Hepatocyte (in vitro differentiated cells): ENCODE measurements at regions not wholly inside any gene's neighbourhood (a gene's known extent, or its start where the extent isn't known, plus 50 kb on each side); places are given as distances from the start of the nearest gene placed in this dataset.
"Not testable (repeated sequence)": the region's sequence is repeated elsewhere in the genome, so short reads cannot be mapped to it uniquely, and the experiment has no call there.

ENCODE experiments used
- DNase-seq: peaks from one replicate; pipeline ENCODE4 v3.0.0-alpha.2; 2016; ENCODE audit warnings: low spot score
- H2AFZ ChIP-seq: fragments of 200-600 bp; sonication (generic); 2 replicates; pipeline ENCODE4 v1.6.0; 2016; ENCODE audit warnings: antibody characterized with exemption, mild to moderate bottlenecking
- H3K27ac ChIP-seq: fragments of 200-600 bp; sonication (generic); 2 replicates; pipeline ENCODE4 v1.5.1; 2016; ENCODE audit warnings: mild to moderate bottlenecking
- H3K27me3 ChIP-seq: fragments of 200-600 bp; sonication (generic); 2 replicates; pipeline ENCODE4 v1.6.1; 2016
- H3K36me3 ChIP-seq: fragments of 200-600 bp; sonication (generic); replicated peaks from 2 replicates; pipeline ENCODE4 v1.5.1; 2016; ENCODE audit warnings: low read depth; ENCODE audit not compliant: insufficient read depth
- H3K4me1 ChIP-seq: fragments of 200-600 bp; sonication (generic); 2 replicates; pipeline ENCODE4 v1.5.1; 2016; ENCODE audit warnings: mild to moderate bottlenecking, moderate library complexity; ENCODE audit not compliant: insufficient read depth
- H3K4me2 ChIP-seq: fragments of 200-600 bp; sonication (generic); 2 replicates; pipeline ENCODE4 v1.6.0; 2016
- H3K4me3 ChIP-seq: fragments of 200-600 bp; sonication (generic); 2 replicates; pipeline ENCODE4 v1.5.1; 2016; ENCODE audit warnings: mild to moderate bottlenecking
- H3K79me2 ChIP-seq: fragments of 200-600 bp; sonication (generic); 2 replicates; pipeline ENCODE4 v1.6.0; 2017; ENCODE audit warnings: mild to moderate bottlenecking
- H3K9me2 ChIP-seq: fragments of 200-600 bp; sonication (generic); replicated peaks from 2 replicates; pipeline ENCODE4 v1.6.0; 2017; ENCODE audit warnings: mild to moderate bottlenecking; ENCODE audit not compliant: insufficient read depth
- H3K9me3 ChIP-seq: fragments of 200-600 bp; sonication (generic); 2 replicates; pipeline ENCODE4 v1.5.1; 2016; ENCODE audit warnings: low read depth, mild to moderate bottlenecking
- H4K20me1 ChIP-seq: fragments of 200-600 bp; sonication (generic); 2 replicates; pipeline ENCODE4 v1.6.0; 2016; ENCODE audit warnings: mild to moderate bottlenecking; ENCODE audit not compliant: insufficient read depth, poor library complexity, severe bottlenecking
- EZH2 ChIP-seq: fragments of 200-600 bp; sonication (generic); IDR thresholded peaks from 2 replicates; pipeline ENCODE4 v1.6.1; 2016; ENCODE audit warnings: antibody characterized with exemption, mild to moderate bottlenecking, borderline replicate concordance
- EZH2phosphoT487 ChIP-seq: fragments of 200-600 bp; sonication (generic); IDR thresholded peaks from one replicate; pipeline ENCODE4 v1.6.1; 2018; ENCODE audit warnings: antibody characterized with exemption, mild to moderate bottlenecking, low read depth, moderate library complexity; ENCODE audit not compliant: unreplicated experiment, severe bottlenecking
- WGBS: methylation state at CpG from one replicate; pipeline ENCODE4 v1.1.6; 2016; ENCODE audit warnings: low lambda C conversion rate; ENCODE audit errors: missing lambda C conversion rate; 5-methylcytosine and 5-hydroxymethylcytosine counted together
- TF ChIP-seq, protein P1 (sequence below): fragments of 200-600 bp; sonication (generic); IDR thresholded peaks from 2 replicates; pipeline ENCODE4 v1.5.1; 2016; ENCODE audit warnings: antibody characterized with exemption, mild to moderate bottlenecking; ENCODE audit not compliant: poor library complexity

DNA sequence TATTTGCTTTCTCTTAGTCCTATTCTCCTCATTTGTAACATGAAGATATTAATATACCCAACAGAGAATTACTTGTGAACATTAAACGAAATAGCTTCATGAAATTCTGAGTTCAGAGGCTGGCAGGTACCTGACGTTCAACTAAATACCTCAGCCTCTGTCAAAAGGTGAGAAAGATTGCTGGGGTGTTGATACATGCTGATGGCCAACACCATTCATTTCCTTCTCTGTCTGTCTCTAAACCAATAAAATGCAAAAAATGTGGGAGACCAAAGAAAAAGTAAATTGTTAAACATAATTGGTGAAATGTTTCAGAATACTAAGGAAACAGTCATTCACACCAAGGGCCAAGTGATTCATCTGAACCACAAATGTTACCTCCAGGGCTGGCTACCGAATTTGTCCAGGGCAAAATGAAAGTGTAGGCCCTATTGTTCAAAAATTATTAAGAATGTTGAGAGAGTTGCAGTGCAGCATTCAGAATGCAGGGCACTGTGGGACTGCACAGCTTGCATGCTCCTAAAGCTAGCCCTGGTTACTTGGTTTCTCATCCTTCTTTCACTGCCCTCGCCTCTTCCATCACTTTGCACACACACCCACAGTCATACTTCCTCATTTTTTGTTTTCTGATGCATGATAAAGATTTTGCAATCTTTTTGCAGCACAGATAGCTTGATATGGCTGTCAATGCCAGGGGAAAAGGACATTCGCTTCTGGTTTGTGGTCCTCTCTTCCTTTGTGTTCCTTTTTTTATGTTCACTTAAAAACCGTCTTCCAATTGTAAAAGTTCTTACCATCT, 414.3 kb upstream of the NR5A2 start:
- Histone ChIP-seq H3K4me2 (no peak overlapping the region), H3K9me3 (no peaks in the 10 kb centered on the region), H3K27ac (no peak overlapping the region), H3K4me1 (no peaks in the 10 kb centered on the region), H3K27me3 (no peaks in the 10 kb centered on the region), H3K9me2 (no peaks in the 10 kb centered on the region), H3K79me2 (no peaks in the 10 kb centered on the region), H3K36me3 (no peaks in the 10 kb centered on the region), H2AFZ (no peak overlapping the region), H3K4me3 (no peak overlapping the region), H4K20me1 (no peaks in the 10 kb centered on the region)
- DNase-seq = no peak
- TF ChIP-seq EZH2 = no peak
- WGBS = 88% methylated on average over 6 of the region's 6 CpGs

DNA sequence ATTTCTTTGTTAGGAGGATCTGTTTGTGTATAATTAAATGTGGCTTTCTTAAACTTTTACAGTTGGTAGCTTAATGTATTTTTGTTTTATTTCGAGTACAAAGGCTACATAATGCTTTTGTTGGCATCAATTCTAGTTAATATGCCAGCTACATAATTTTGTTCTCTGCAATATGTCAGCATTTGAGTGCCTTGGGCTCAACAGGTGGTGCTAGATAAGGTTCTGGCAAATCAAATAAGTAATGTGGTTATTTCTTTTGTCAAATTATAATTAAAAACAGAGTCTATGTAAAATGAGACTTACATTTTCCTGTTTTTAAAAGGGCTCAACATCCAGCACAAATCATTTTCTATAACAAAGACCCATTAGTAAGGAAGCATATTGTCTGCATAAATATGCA, 410.6 kb upstream of the NR5A2 start:
- H3K36me3 ChIP-seq = no peaks in the 10 kb centered on the region
- H2AFZ ChIP-seq = no peak overlapping the region
- H3K4me2 ChIP-seq = no peak overlapping the region
- no peaks in the 10 kb centered on the region for H4K20me1 ChIP-seq
- H3K79me2 ChIP-seq = no peaks in the 10 kb centered on the region
- H3K27ac ChIP-seq = no peak overlapping the region
- H3K9me2 ChIP-seq = no peaks in the 10 kb centered on the region
- no peak overlapping the region for H3K4me3 ChIP-seq
- TF ChIP-seq, protein P1, sequence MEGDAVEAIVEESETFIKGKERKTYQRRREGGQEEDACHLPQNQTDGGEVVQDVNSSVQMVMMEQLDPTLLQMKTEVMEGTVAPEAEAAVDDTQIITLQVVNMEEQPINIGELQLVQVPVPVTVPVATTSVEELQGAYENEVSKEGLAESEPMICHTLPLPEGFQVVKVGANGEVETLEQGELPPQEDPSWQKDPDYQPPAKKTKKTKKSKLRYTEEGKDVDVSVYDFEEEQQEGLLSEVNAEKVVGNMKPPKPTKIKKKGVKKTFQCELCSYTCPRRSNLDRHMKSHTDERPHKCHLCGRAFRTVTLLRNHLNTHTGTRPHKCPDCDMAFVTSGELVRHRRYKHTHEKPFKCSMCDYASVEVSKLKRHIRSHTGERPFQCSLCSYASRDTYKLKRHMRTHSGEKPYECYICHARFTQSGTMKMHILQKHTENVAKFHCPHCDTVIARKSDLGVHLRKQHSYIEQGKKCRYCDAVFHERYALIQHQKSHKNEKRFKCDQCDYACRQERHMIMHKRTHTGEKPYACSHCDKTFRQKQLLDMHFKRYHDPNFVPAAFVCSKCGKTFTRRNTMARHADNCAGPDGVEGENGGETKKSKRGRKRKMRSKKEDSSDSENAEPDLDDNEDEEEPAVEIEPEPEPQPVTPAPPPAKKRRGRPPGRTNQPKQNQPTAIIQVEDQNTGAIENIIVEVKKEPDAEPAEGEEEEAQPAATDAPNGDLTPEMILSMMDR = no peak
- TF ChIP-seq EZH2 = no peak
- TF ChIP-seq EZH2phosphoT487 = no peak
- H3K9me3 ChIP-seq = no peaks in the 10 kb centered on the region
- WGBS = 45% methylated on average over 1 of the region's 1 CpG
- H3K4me1 ChIP-seq = no peaks in the 10 kb centered on the region
- H3K27me3 ChIP-seq = no peaks in the 10 kb centered on the region
- DNase-seq = no peak

DNA sequence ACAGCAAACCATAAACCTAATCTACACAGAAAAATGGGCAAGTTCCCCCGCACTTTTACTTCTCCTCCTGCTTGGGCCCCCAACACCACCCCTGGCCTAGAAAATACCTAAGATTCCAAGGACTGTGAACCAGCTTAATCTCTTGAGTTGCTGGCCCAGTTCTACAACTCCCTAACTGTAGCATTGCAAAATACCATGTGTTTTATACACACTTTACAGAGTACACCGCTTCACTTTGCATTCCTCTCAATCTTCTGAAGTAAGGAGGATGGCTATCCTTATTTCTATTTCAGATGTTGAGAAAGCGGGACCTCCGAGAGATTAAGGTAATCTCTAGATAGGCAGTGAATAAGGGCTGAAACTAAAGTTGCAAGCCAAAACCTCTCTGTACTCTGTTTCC, 408.3 kb upstream of the NR5A2 start:
- no peaks in the 10 kb centered on the region for H3K36me3 ChIP-seq
- H3K27ac ChIP-seq = no peak overlapping the region
- no peaks in the 10 kb centered on the region for H3K9me3 ChIP-seq
- no peak overlapping the region for H2AFZ ChIP-seq
- H3K4me3 ChIP-seq = no peak overlapping the region
- DNase-seq = no peak
- no peaks in the 10 kb centered on the region for H4K20me1 ChIP-seq
- H3K79me2 ChIP-seq = no peaks in the 10 kb centered on the region
- H3K4me1 ChIP-seq = no peaks in the 10 kb centered on the region
- 71% methylated on average over 4 of the region's 4 CpGs for WGBS
- no peaks in the 10 kb centered on the region for H3K27me3 ChIP-seq
- no peak overlapping the region for H3K4me2 ChIP-seq
- TF ChIP-seq EZH2 = no peak
- no peak for TF ChIP-seq EZH2phosphoT487
- TF ChIP-seq, protein P1 = no peak
- no peaks in the 10 kb centered on the region for H3K9me2 ChIP-seq

DNA sequence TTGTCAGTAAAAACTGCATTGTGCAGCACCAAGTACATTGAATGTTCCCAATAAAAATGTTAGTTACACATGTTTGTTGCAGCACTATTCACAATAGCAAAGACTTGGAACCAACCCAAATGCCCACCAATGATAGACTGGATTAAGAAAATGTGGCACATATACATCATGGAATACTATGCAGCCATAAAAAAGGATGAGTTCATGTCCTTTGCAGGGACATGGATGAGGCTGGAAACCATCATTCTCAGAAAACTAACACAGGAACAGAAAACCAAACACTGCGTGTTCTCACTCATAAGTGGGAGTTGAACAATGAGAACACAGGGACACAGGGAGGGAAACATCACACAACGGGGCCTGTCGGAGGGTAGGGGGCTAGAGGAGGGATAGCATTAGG, 401.3 kb upstream of the NR5A2 start:
- 88% methylated on average over 3 of the region's 3 CpGs for WGBS
- H3K36me3 ChIP-seq, DNase-seq, H3K4me1 ChIP-seq, H2AFZ ChIP-seq, H3K4me2 ChIP-seq, H3K9me3 ChIP-seq, H3K79me2 ChIP-seq, H3K4me3 ChIP-seq, H4K20me1 ChIP-seq, H3K27ac ChIP-seq, H3K9me2 ChIP-seq, H3K27me3 ChIP-seq: not testable (repeated sequence)
